CD4-positive, alpha-beta T cell (primary cell): ENCODE measurements at regions not wholly inside any gene's neighbourhood (a gene's known extent, or its start where the extent isn't known, plus 50 kb on each side); places are given as distances from the start of the nearest gene placed in this dataset.

Experiments
- ATAC-seq: fragments of 200-7000 bp; cut with Tn5 transposase; one replicate; pipeline ENCODE4 v1.10.0; 2022; ENCODE audit warnings: mild to moderate bottlenecking; ENCODE audit not compliant: poor library complexity
- CTCF ChIA-PET: fragments of 350-600 bp; sonication (Branson Sonifier 250); formaldehyde crosslinking; loops from one replicate; lab custom pipeline; 2021; ENCODE audit warnings: antibody characterized with exemption, inconsistent platforms; lab: Charles Lee
- POLR2A ChIA-PET: fragments of 350-600 bp; sonication (Branson Sonifier 250); formaldehyde crosslinking; loops from one replicate; lab custom pipeline; 2021; ENCODE audit warnings: antibody characterized with exemption, inconsistent platforms; lab: Charles Lee
- DNase-seq, 14 experiments: peaks; one replicate each; pipeline ENCODE4 v3.0.0-alpha.2; 2013 to 2020; ENCODE audit warnings: mixed read lengths in 2 of 14
- H3K27ac ChIP-seq, 2 donors: one replicate each; pipeline versions ENCODE4 v1.5.1 to v1.7.0; 2013; ENCODE audit warnings: low read length in 2 of 2, low read depth in 1 of 2, mild to moderate bottlenecking in 1 of 2
- H3K27me3 ChIP-seq, 2 experiments: 1 replicate in 1 of 2; 2 replicates in 1 of 2; pipeline versions ENCODE4 v1.6.1 to v1.7.0; 2013; ENCODE audit warnings: low read length in 2 of 2, control low read depth in 1 of 2, mild to moderate bottlenecking in 1 of 2, moderate library complexity in 1 of 2; ENCODE audit not compliant: insufficient read depth in 2 of 2, control insufficient read depth in 1 of 2
- H3K36me3 ChIP-seq: one replicate; pipeline ENCODE4 v1.6.1; 2013; ENCODE audit warnings: low read length, control low read depth; ENCODE audit not compliant: insufficient read depth
- H3K4me1 ChIP-seq: one replicate; pipeline ENCODE4 v1.6.1; 2013; ENCODE audit warnings: low read length, control low read depth; ENCODE audit not compliant: insufficient read depth
- H3K4me3 ChIP-seq: one replicate; pipeline ENCODE4 v1.5.1; 2013; ENCODE audit warnings: mild to moderate bottlenecking, low read length, moderate library complexity
- H3K9me3 ChIP-seq, 2 experiments: 1 replicate in 1 of 2; 2 replicates in 1 of 2; pipeline versions ENCODE4 v1.6.1 to v1.7.0; 2013; ENCODE audit warnings: low read length in 2 of 2, mild to moderate bottlenecking in 2 of 2, control low read depth in 1 of 2, moderate library complexity in 1 of 2; ENCODE audit not compliant: control insufficient read depth in 1 of 2, insufficient read depth in 1 of 2
- H3K27ac Mint-ChIP-seq: one replicate; pipeline ENCODE4 v1.8.0; 2020; ENCODE audit warnings: mixed read lengths
- H3K27me3 Mint-ChIP-seq: one replicate; pipeline ENCODE4 v1.8.0; 2021; ENCODE audit warnings: mixed read lengths
- H3K36me3 Mint-ChIP-seq: one replicate; pipeline ENCODE4 v1.8.0; 2021; ENCODE audit warnings: low read depth, mixed read lengths
- H3K4me1 Mint-ChIP-seq: one replicate; pipeline ENCODE4 v1.8.0; 2021; ENCODE audit warnings: low read depth, mixed read lengths
- H3K4me3 Mint-ChIP-seq: one replicate; pipeline ENCODE4 v1.8.0; 2020; ENCODE audit warnings: mild to moderate bottlenecking, mixed read lengths
- H3K9me3 Mint-ChIP-seq: one replicate; pipeline ENCODE4 v1.8.0; 2020; ENCODE audit warnings: mixed read lengths
- CTCF ChIP-seq: fragments of 200-600 bp; IDR thresholded peaks from one replicate; pipeline ENCODE4 v1.8.0; 2022; ENCODE audit warnings: antibody characterized with exemption, mild to moderate bottlenecking
- intact Hi-C, 2 experiments: fragments of 100-400 bp; cut with DNase I in 1 of 2; cut with micrococcal nuclease in 1 of 2; formaldehyde crosslinking; loops; one replicate each; pipeline versions ENCODE4 v1.15.1 to v1.9.0; 2023 to 2025; cut with DNase I, micrococcal nuclease

GRCh38 chr5:87598460-87598859 lies 185.7 kb upstream of the CCNH start:
- no peak for TF ChIP-seq CTCF
- H3K4me1 ChIP-seq = no peaks in the 10 kb centered on the region
- DNase-seq (no peak), ATAC-seq (no peak)
- POLR2A ChIA-PET = no interaction called here
- Mint-ChIP-seq H3K4me1 (no peaks in the 10 kb centered on the region), H3K36me3 (no peaks in the 10 kb centered on the region), H3K27ac (no peak overlapping the region), H3K9me3 (peaks cover 8% of the 10 kb centered on the region), H3K4me3 (no peak overlapping the region), H3K27me3 (peaks cover 6% of the 10 kb centered on the region)
- no peaks in the 10 kb centered on the region for H3K36me3 ChIP-seq
- intact Hi-C loops = no loop called here
- H3K27me3 ChIP-seq = no peaks in the 10 kb centered on the region
- CTCF ChIA-PET = no interaction called here
- H3K9me3 ChIP-seq = peaks cover 0 to 22% of the 10 kb centered on the region in 2 experiments
- H3K4me3 ChIP-seq = no peak overlapping the region
- H3K27ac ChIP-seq = no peak overlapping the region

GRCh38 chr5:87594566-87594965 lies 181.8 kb upstream of the CCNH start:
- Mint-ChIP-seq H3K4me1 (no peaks in the 10 kb centered on the region), H3K27me3 (peaks cover 8% of the 10 kb centered on the region), H3K4me3 (no peak overlapping the region), H3K27ac (no peak overlapping the region), H3K9me3 (peaks cover 3% of the 10 kb centered on the region), H3K36me3 (no peaks in the 10 kb centered on the region)
- CTCF ChIA-PET = no interaction called here
- POLR2A ChIA-PET = no interaction called here
- ATAC-seq (no peak), DNase-seq (no peak)
- no peaks in the 10 kb centered on the region for H3K36me3 ChIP-seq
- no peak overlapping the region for H3K27ac ChIP-seq
- intact Hi-C loops = no loop called here
- TF ChIP-seq CTCF = no peak
- H3K4me3 ChIP-seq = no peak overlapping the region
- no peaks in the 10 kb centered on the region for H3K27me3 ChIP-seq
- H3K4me1 ChIP-seq = no peaks in the 10 kb centered on the region
- peaks cover 0 to 3% of the 10 kb centered on the region in 2 experiments for H3K9me3 ChIP-seq

- H3K9me3 Mint-ChIP-seq = no peaks in the 10 kb centered on the region
Observed at GRCh38 chr5:87589587-87589986, 176.9 kb upstream of the CCNH start.

More at GRCh38 chr5:87589587-87589986, 176.9 kb upstream of the CCNH start:
- DNase-seq = no peak
- Mint-ChIP-seq H3K4me1 (no peaks in the 10 kb centered on the region), H3K27me3 (peaks cover 8% of the 10 kb centered on the region), H3K36me3 (no peaks in the 10 kb centered on the region), H3K4me3 (no peak overlapping the region), H3K27ac (no peak overlapping the region)
- Histone ChIP-seq H3K27ac (no peak overlapping the region), H3K27me3 (no peaks in the 10 kb centered on the region), H3K9me3 (no peaks in the 10 kb centered on the region), H3K4me3 (no peak overlapping the region), H3K4me1 (no peaks in the 10 kb centered on the region), H3K36me3 (no peaks in the 10 kb centered on the region)
- intact Hi-C loops = no loop called here
- POLR2A ChIA-PET = no interaction called here
- ATAC-seq = no peak
- TF ChIP-seq CTCF = no peak
- CTCF ChIA-PET = no interaction called here
